C4-2B (cell line): ENCODE measurements at regions not wholly inside any gene's neighbourhood (a gene's known extent, or its start where the extent isn't known, plus 50 kb on each side); places are given as distances from the start of the nearest gene placed in this dataset.

Experiments
- CTCF ChIP-seq: fragments of 450-650 bp; conservative IDR thresholded peaks from 2 replicates; pipeline ENCODE4 v1.5.1; 2017; ENCODE audit warnings: mild to moderate bottlenecking
- ZFX ChIP-seq: fragments of 450-650 bp; IDR thresholded peaks from 2 replicates; pipeline ENCODE4 v1.6.1; 2017

DNA sequence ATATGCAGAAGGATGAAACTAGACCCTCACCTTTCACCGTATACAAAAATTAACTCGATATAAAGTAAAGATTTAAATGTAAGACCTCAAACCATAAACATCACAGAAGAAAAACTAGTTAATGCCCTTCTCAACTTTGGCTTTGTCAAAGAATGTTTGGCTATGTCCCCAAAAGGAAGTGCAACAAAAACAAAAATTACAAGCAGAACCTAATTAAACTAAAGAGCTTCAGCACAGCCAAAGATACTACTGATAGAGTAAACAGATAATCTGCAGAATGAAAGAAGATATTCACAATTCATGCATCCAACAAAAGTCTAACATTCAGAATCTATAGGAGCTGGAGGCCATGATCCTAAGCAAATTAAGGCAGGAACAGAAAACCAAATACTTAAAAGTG is 824.6 kb upstream of the NEGR1 start:
- TF ChIP-seq CTCF, result no peak
- TF ChIP-seq ZFX, result no peak
